ENCODE measurements at regions not wholly inside any gene's neighbourhood (a gene's known extent, or its start where the extent isn't known, plus 50 kb on each side); places are given as distances from the start of the nearest gene placed in this dataset.

DNA sequence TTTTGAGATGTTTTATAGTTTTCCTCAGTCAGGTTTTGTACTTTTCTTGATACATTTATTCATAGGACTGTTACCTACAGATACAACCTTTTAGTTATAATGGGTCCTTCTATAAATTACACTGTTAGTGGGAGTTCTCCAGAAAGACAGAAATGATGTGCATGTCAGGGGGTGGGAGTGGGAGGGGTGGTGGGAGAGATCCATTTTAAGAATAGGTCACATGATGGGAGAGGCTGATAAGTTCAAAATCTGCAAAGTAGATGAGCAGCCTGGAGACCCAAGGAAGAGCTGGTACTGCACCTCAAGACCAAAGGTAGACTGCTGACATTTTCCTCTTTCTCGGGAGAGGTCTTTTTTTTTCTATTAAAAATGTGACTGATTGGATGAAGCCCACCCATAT lies 408.0 kb upstream of the GJE1 start:
- 0 out of 2 replicates have a peak, but pooled peaks cover 4% of the 10 kb centered on the region for H3K4me1 ChIP-seq (ENCODE audit: insufficient read depth, low read length)
- no peaks in the 10 kb centered on the region for H3K27me3 ChIP-seq (ENCODE audit: insufficient read depth, low read length)
- no peak overlapping the region for H3K27ac ChIP-seq (ENCODE audit: low read depth, low read length)
- H3K4me3 ChIP-seq (ENCODE audit: low read length), result no peak overlapping the region
- no peak overlapping the region for H3K9ac ChIP-seq (ENCODE audit: low read depth, low read length)
- H3K9me3 ChIP-seq (ENCODE audit: insufficient read depth, low read depth, low read length), result no peaks in the 10 kb centered on the region
- H3K36me3 ChIP-seq (ENCODE audit: insufficient read depth, low read length), result no peaks in the 10 kb centered on the region
- no CpG with 5 or more reads among the region's 1 CpG for WGBS

DNA sequence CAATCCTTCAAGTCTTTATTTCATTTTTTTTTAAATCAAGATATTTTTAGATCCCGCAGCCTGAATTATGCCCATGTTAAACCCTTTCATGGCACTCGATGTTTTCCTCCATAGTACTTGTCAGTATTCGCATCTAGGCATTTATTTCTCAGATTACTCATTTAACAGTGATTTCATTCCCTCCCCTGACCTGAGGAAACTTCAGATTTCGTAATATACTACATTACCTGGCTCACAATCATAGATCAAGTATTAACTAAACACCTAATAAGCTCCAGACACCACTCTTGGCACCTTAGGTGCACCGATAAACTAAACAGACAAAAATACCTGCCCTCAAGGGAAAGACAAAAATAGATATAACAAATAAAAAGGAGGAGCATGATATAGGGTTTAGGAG lies 413.2 kb upstream of the GJE1 start:
- no peaks in the 10 kb centered on the region for H3K4me1 ChIP-seq (ENCODE audit: insufficient read depth, low read length)
- no peak overlapping the region for H3K9ac ChIP-seq (ENCODE audit: low read depth, low read length)
- no peaks in the 10 kb centered on the region for H3K36me3 ChIP-seq (ENCODE audit: insufficient read depth, low read length)
- H3K4me3 ChIP-seq (ENCODE audit: low read length), result no peak overlapping the region
- H3K9me3 ChIP-seq (ENCODE audit: insufficient read depth, low read depth, low read length), result no peaks in the 10 kb centered on the region
- H3K27me3 ChIP-seq (ENCODE audit: insufficient read depth, low read length), result no peaks in the 10 kb centered on the region
- H3K27ac ChIP-seq (ENCODE audit: low read depth, low read length), result no peak overlapping the region
- WGBS, result 92% methylated on average over 5 of the region's 5 CpGs

DNA sequence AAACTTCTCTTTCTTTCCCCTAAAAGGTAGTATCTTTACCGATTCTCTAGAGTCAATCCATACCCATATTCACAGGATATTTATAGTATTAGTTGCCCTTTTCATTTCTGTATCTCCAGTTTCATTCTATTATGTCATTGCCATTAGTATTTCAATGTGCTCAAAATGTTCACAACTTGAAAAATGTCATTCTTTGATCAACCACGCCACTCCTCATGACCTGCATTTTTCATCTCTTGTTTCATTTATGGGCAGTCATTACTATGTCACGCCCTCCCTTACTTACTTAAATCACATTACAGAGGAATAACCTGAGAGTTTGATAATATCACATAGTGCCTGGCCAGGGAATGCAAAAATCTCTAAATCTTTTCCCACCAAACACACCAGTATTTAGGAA lies 427.3 kb upstream of the GJE1 start:
- Histone ChIP-seq H3K27ac (ENCODE audit: low read depth, low read length) (no peak overlapping the region), H3K27me3 (ENCODE audit: insufficient read depth, low read length) (no peaks in the 10 kb centered on the region), H3K9ac (ENCODE audit: low read depth, low read length) (no peak overlapping the region), H3K4me1 (ENCODE audit: insufficient read depth, low read length) (no peaks in the 10 kb centered on the region), H3K36me3 (ENCODE audit: insufficient read depth, low read length) (no peaks in the 10 kb centered on the region), H3K4me3 (ENCODE audit: low read length) (no peak overlapping the region), H3K9me3 (ENCODE audit: insufficient read depth, low read depth, low read length) (no peaks in the 10 kb centered on the region)
- WGBS, result 95% methylated on average over 3 of the region's 3 CpGs

DNA sequence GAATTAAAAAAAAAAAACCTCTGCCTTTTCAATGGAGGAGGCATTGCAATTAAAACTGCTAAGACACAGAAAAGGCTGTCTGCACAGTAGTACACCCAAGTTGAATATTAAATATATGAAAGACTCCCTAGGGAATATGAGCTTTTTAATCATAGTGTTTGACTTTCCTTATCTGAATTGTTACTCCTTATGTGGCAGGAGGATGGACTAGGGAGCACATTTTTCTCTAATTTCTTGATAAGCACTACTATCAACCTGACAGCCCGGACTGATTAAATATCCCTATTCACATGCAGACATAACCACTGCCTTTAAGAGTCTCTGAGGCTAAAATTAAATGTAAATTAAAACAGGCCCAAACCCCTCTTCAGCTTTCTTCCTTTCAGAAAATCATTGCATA lies 428.6 kb upstream of the GJE1 start:
- Histone ChIP-seq H3K9me3 (ENCODE audit: insufficient read depth, low read depth, low read length) (no peaks in the 10 kb centered on the region), H3K4me3 (ENCODE audit: low read length) (no peak overlapping the region), H3K27ac (ENCODE audit: low read depth, low read length) (no peak overlapping the region), H3K27me3 (ENCODE audit: insufficient read depth, low read length) (no peaks in the 10 kb centered on the region), H3K9ac (ENCODE audit: low read depth, low read length) (no peak overlapping the region), H3K4me1 (ENCODE audit: insufficient read depth, low read length) (no peaks in the 10 kb centered on the region), H3K36me3 (ENCODE audit: insufficient read depth, low read length) (no peaks in the 10 kb centered on the region)
- WGBS, result 86% methylated on average over 1 of the region's 1 CpG

DNA sequence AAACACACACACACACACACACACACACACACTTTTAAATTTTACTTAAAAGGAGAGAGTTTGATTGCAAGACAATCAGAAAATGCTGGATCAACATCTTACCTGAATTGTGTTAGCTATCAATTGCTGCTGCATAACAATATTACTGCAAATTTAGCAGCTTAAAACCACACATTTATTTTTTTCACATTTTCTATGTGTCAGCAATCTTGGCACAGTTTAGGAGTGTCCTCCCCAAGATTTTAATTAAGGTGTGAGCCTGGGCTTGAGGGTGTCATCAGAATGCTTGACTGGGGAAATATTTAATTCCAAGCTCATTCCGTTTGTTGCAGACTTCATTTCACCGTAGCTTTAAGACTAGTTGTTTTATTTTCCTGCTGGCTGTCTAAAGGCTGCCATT lies 431.0 kb upstream of the GJE1 start:
- H3K27ac ChIP-seq (ENCODE audit: low read depth, low read length), result no peak overlapping the region
- H3K4me3 ChIP-seq (ENCODE audit: low read length), result no peak overlapping the region
- no peaks in the 10 kb centered on the region for H3K9me3 ChIP-seq (ENCODE audit: insufficient read depth, low read depth, low read length)
- no peaks in the 10 kb centered on the region for H3K36me3 ChIP-seq (ENCODE audit: insufficient read depth, low read length)
- H3K4me1 ChIP-seq (ENCODE audit: insufficient read depth, low read length), result no peaks in the 10 kb centered on the region
- H3K9ac ChIP-seq (ENCODE audit: low read depth, low read length), result no peak overlapping the region
- WGBS, result 97% methylated on average over 2 of the region's 2 CpGs
- no peaks in the 10 kb centered on the region for H3K27me3 ChIP-seq (ENCODE audit: insufficient read depth, low read length)

DNA sequence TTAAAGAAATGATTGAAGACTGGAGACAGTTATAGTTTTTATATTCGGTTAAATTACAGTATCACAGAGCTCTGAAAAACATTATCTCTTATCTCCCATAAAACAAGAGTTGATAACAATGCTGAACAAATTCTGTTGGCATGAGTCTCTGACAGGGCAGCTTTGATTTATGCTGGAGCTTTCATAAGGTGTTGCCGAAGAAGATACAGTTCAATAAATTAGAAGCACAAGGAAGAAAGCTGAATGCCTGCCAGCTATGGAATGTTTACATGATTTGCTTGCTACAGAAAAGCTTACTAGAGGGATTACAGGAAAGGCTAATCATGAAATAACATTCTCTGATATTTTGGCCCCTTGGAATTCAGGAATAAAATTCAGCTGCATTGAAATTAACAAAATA lies 431.9 kb upstream of the GJE1 start:
- Histone ChIP-seq H3K9me3 (ENCODE audit: insufficient read depth, low read depth, low read length) (no peaks in the 10 kb centered on the region), H3K27me3 (ENCODE audit: insufficient read depth, low read length) (no peaks in the 10 kb centered on the region), H3K27ac (ENCODE audit: low read depth, low read length) (no peak overlapping the region), H3K9ac (ENCODE audit: low read depth, low read length) (no peak overlapping the region), H3K36me3 (ENCODE audit: insufficient read depth, low read length) (no peaks in the 10 kb centered on the region), H3K4me1 (ENCODE audit: insufficient read depth, low read length) (no peaks in the 10 kb centered on the region), H3K4me3 (ENCODE audit: low read length) (no peak overlapping the region)
- WGBS, result over 99% methylated on average over 2 of the region's 2 CpGs

DNA sequence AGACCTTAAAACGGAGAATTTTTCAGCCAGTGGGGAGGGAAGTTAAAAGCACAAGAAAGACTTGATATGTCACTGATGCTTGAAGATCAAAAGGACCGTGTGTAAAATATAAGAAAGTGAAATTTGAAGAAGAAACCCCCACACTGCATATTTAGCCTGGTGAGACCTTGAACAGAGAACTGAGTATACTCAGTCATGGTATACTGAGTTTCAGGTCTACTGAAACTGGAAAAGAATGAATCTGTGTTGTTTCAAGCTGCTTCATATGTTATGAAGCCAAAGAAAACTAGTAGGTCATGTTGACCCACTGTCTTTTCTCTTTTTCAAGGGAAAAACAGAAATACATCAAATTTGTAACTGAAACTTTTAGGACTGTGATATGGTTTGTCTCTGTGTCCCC lies 443.8 kb upstream of the GJE1 start:
- H3K27ac ChIP-seq (ENCODE audit: low read depth, low read length), result no peak overlapping the region
- H3K36me3 ChIP-seq (ENCODE audit: insufficient read depth, low read length), result no peaks in the 10 kb centered on the region
- no peaks in the 10 kb centered on the region for H3K27me3 ChIP-seq (ENCODE audit: insufficient read depth, low read length)
- no peaks in the 10 kb centered on the region for H3K4me1 ChIP-seq (ENCODE audit: insufficient read depth, low read length)
- no peak overlapping the region for H3K4me3 ChIP-seq (ENCODE audit: low read length)
- no peak overlapping the region for H3K9ac ChIP-seq (ENCODE audit: low read depth, low read length)
- H3K9me3 ChIP-seq (ENCODE audit: insufficient read depth, low read depth, low read length), result no peaks in the 10 kb centered on the region
- 83% methylated on average over 2 of the region's 2 CpGs for WGBS

DNA sequence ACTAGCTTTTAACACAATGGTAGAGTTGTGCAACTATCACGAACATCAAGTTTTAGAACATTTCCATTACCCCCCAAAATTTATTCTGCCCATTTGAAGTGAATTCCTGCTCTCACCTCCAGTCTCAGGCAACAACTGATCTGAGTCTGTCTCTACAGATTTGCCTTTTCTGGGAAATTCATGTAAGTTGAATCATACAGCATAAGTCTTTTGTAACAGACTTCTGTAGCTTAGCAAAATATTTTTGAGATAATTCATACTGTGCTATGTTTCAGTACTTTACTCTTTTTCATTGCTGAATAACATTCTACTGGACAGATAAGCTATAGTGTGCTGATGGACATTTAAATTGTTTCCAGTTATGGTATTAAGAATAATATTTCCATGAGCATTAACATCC lies 447.3 kb upstream of the GJE1 start:
- H3K4me1 ChIP-seq (ENCODE audit: insufficient read depth, low read length), result no peaks in the 10 kb centered on the region
- H3K4me3 ChIP-seq (ENCODE audit: low read length), result no peak overlapping the region
- no peaks in the 10 kb centered on the region for H3K36me3 ChIP-seq (ENCODE audit: insufficient read depth, low read length)
- no peaks in the 10 kb centered on the region for H3K9me3 ChIP-seq (ENCODE audit: insufficient read depth, low read depth, low read length)
- 51% methylated on average over 1 of the region's 1 CpG for WGBS
- H3K27ac ChIP-seq (ENCODE audit: low read depth, low read length), result no peak overlapping the region
- no peaks in the 10 kb centered on the region for H3K27me3 ChIP-seq (ENCODE audit: insufficient read depth, low read length)
- H3K9ac ChIP-seq (ENCODE audit: low read depth, low read length), result no peak overlapping the region

DNA sequence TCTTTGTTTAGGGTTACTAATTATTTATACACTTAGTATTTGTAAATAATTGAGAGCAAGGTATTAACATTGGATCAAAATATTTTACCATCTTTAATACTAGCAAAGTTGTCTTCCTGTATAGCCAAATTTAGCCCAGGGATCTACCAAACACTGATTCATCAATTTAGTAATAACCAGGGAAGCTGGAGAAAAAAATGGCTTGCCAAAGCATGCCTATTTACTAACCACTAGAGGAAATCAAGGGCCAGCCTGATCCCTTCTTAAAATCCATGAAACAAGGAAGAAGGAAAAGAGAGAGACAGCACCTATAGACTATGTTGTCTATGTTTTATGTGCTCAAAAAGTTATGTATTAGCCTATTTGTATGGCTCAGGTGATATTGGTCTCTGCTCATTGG lies 450.3 kb upstream of the GJE1 start:
- H3K36me3 ChIP-seq (ENCODE audit: insufficient read depth, low read length), result no peaks in the 10 kb centered on the region
- no peaks in the 10 kb centered on the region for H3K9me3 ChIP-seq (ENCODE audit: insufficient read depth, low read depth, low read length)
- H3K4me3 ChIP-seq (ENCODE audit: low read length), result no peak overlapping the region
- H3K27me3 ChIP-seq (ENCODE audit: insufficient read depth, low read length), result no peaks in the 10 kb centered on the region
- no peak overlapping the region for H3K27ac ChIP-seq (ENCODE audit: low read depth, low read length)
- H3K4me1 ChIP-seq (ENCODE audit: insufficient read depth, low read length), result no peaks in the 10 kb centered on the region
- H3K9ac ChIP-seq (ENCODE audit: low read depth, low read length), result no peak overlapping the region

DNA sequence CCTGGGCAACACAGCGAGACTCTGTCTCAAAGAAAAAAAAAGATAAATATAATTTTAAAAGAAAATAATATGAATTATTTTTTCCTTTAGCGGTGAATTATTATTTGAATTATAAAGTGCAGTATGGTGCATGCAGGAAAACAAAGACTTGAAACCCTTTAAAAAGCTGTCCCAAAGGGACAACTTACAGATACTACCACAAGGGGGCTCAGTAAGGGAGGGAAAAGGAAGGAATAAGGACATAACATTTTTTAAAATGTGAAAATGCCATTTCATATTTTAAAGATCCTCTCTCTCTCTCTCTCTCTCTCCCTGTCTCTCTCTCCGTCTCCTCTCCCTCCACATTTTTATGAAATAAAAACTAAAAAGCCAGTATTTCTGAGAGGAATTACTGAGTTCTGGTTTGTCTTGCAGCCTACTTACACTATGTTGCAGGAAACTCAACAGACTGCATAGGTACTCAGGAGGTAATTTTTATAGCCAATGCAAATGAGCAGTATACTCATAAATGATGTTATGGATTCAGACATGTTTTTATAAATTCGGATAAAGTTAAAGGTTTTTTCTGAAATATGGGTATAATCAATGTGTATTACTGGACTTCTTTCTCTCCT lies 455.0 kb upstream of the GJE1 start:
- no peaks in the 10 kb centered on the region for H3K36me3 ChIP-seq (ENCODE audit: insufficient read depth, low read length)
- WGBS, result no CpG with 5 or more reads among the region's 4 CpGs
- no peak overlapping the region for H3K9ac ChIP-seq (ENCODE audit: low read depth, low read length)

DNA sequence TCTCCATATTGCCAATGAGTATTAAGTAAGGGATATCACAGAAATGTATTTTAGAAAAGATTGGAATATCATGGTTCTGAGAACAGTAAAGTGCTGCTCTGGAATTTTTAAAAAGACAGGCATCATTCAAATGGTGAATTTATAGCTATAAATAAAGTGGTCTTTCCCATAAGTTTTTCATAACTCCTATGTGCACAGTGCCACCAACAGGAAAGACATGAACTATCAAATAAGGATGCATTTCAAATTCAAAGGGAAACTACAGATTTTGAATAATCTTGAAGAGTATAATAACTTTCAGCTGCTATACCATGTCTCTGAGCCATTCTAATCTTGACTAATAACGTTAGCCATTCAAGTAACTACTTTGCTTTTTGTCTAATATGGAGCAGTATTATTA lies 456.8 kb upstream of the GJE1 start:
- H3K36me3 ChIP-seq (ENCODE audit: insufficient read depth, low read length), result no peaks in the 10 kb centered on the region
- no peaks in the 10 kb centered on the region for H3K9me3 ChIP-seq (ENCODE audit: insufficient read depth, low read depth, low read length)
- no peaks in the 10 kb centered on the region for H3K4me1 ChIP-seq (ENCODE audit: insufficient read depth, low read length)
- H3K9ac ChIP-seq (ENCODE audit: low read depth, low read length), result no peak overlapping the region
- no peaks in the 10 kb centered on the region for H3K27me3 ChIP-seq (ENCODE audit: insufficient read depth, low read length)
- no peak overlapping the region for H3K27ac ChIP-seq (ENCODE audit: low read depth, low read length)
- H3K4me3 ChIP-seq (ENCODE audit: low read length), result no peak overlapping the region
- 80% methylated on average over 1 of the region's 1 CpG for WGBS

More for the DNA sequence above, 455.0 kb upstream of the GJE1 start:
- H3K4me3 ChIP-seq (ENCODE audit: low read length), result no peak overlapping the region
- no peaks in the 10 kb centered on the region for H3K27me3 ChIP-seq (ENCODE audit: insufficient read depth, low read length)
- H3K27ac ChIP-seq (ENCODE audit: low read depth, low read length), result no peak overlapping the region
- no peaks in the 10 kb centered on the region for H3K9me3 ChIP-seq (ENCODE audit: insufficient read depth, low read depth, low read length)
- no peaks in the 10 kb centered on the region for H3K4me1 ChIP-seq (ENCODE audit: insufficient read depth, low read length)

DNA sequence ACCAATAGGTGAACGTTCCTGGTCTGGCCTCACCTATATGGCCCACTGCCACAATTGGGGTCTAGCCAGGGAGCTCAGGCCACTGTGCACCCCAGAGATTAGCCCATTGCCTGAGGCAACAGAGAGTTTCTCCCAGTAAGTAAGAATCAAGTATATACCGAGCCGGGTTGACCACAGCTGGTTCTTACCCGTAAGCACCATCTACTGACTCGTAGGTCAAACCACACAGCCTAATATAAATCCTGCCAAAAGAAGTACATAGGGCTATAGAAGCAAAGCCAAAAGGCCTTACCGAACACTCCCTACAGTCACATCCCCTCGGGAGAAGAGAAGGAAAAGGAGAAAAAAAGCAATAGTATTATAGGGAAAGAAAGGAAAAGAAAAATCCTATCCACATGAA lies 463.6 kb upstream of the GJE1 start:
- H3K4me3 ChIP-seq (ENCODE audit: low read length), result no peak overlapping the region
- H3K27ac ChIP-seq (ENCODE audit: low read depth, low read length), result no peak overlapping the region
- no peaks in the 10 kb centered on the region for H3K36me3 ChIP-seq (ENCODE audit: insufficient read depth, low read length)
- no peaks in the 10 kb centered on the region for H3K4me1 ChIP-seq (ENCODE audit: insufficient read depth, low read length)
- no peak overlapping the region for H3K9ac ChIP-seq (ENCODE audit: low read depth, low read length)
- H3K9me3 ChIP-seq (ENCODE audit: insufficient read depth, low read depth, low read length), result no peaks in the 10 kb centered on the region
- 95% methylated on average over 5 of the region's 7 CpGs for WGBS
- no peaks in the 10 kb centered on the region for H3K27me3 ChIP-seq (ENCODE audit: insufficient read depth, low read length)
